ENCODE measurements at regions not wholly inside any gene's neighbourhood (a gene's known extent, or its start where the extent isn't known, plus 50 kb on each side); places are given as distances from the start of the nearest gene placed in this dataset.

DNA sequence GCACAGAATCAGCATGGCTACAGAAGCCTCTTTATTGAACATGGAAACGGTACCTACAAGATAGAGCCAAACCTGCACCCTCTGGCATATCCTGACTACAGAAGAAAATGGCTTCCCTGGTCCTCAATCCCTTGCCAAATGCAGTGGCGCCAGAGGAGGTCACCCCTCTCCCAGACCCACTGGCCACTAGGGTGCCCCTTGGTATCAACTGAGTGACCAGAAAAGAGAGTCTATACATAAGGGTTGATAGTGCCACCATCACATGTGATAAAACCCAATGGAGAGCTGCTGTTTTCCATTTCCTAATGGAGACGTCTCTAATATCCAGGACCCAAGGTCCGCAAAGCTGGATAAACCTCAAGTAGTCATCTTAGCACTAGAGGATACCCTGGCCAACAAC is 52.7 kb upstream of the ALK start:
- no peak for DNase-seq

DNA sequence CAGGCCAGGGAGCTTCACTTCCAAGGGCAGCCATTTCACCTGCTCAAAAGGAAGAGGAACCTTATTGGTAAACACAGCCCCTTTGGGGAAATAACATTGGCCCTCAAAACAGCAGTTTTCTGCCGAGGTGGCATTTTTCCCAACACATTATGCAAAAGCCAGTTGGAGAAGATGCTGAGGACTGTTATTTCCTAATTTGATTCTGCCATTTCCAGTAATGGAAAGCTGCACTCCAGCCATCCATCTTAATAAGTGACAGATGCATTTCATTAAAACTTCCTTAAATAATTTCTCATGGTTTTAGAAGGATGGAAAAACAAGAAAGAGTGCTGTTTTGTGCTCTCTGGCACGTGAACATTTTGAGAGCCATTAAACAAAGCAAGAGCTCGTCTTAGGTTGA is 55.9 kb upstream of the ALK start:
- no peak for DNase-seq

DNA sequence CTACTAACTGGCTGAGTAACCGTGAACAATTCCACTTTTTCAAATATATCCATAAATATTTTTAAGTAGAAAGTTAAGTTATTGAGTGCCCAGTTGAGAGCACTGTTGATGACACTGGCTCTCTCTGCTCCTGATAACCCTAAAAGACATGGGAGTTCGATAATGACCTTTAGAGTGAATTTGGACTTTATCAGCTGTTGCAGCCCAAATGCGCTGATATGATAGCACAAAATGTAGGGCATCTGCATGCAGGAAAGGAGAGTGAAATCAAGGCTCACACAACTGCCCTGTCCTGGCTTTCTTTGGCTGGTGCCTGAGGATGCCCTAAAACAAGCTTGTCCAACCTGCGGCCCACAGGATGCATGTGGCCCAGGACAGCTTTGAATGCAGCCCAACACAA is 60.0 kb upstream of the ALK start:
- DNase-seq, result no peak

DNA sequence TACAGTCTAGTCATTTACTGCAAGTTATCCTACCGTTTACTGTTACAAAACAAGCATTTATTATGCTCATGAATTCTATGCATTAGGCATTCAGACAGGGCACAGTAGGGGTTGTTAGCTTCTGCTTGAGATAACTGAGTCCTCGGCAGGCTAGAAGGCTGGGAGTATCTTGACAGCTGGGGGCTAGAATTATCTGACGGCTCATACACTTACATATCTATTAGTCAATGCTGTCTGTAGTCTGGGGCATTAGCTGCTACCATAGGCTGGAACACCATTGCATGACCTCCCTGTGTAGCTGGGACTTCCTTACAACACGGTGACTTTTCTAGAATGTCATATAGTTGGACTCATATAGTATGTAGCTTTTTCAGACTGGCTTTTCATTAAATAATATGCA is 61.9 kb upstream of the ALK start:
- no peak for DNase-seq

DNA sequence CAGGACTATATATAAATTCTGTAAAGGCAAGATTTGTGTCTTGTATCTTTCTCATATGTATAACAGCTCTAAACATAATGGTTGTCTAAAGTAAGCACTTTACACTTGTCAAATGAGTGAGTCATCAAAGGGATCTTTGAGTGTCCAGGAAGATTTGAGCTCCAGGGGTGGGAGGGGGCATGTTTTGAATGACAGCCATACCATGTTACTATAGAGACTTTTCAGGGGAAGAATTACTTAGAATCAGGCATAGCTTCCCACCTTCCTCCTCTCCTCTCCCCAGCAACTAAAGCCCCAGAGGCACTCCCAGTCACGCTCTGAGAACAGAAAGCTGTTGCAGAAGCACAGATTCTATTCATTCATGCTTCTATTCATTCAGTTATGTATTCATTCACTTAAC is 65.8 kb upstream of the ALK start:
- no peak for DNase-seq

DNA sequence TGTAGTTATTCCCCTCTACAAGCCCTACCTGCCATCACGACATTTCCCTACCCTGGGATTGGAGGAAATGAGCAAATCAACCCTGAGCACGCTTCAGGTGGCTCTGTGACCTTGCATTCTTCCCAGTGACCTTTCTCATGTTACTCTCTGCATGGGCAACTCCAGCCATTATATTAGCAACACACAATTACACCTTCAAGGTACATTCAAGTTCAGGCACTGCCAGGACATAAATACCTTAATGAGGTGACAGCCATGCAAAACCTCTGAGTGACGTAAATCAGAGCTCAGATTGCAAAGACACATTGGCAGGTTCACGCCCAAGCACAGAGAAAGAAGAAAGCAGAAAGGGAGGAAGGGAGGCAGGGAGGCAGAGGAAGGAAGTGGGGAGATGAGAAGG is 68.7 kb upstream of the ALK start:
- no peak for DNase-seq

DNA sequence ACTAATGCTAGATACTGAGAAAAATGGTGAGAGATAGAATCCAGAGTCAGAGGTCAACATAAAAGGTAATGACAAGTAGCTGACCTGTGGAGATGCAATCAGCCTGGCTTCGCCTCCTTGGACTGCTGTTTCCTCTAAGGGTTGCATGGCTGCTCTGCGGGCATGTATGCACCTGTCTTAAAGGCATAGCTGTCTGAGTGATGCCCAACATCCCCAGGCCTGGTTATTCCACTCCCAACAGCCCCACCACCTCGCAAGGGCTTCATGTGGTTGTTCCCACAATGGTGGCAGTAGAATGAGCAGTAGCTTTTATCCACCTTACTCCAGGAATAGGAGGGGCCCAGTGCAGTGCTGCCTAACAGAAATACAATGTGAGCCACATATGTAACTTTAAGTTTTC is 69.7 kb upstream of the ALK start:
- DNase-seq, result no peak

DNA sequence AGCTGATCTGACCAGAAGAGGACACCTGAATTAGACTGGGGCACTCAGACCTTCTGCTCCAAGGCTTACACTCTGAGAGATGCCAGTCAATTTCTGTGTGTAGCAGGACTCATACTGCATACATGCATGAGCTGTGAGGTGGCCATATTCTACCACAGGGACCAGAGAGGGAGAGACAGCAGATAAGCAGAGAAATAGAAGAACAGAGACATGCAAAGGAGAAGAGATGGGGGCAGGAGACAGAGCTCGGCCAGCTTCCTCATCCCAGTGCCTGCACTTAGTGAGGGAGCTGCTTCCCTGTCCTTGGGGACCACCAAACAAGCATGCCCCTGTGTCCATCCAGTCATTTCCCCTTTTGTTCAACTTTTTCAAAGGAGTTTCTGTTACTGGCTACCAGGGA is 73.9 kb upstream of the ALK start:
- no peak for DNase-seq

DNA sequence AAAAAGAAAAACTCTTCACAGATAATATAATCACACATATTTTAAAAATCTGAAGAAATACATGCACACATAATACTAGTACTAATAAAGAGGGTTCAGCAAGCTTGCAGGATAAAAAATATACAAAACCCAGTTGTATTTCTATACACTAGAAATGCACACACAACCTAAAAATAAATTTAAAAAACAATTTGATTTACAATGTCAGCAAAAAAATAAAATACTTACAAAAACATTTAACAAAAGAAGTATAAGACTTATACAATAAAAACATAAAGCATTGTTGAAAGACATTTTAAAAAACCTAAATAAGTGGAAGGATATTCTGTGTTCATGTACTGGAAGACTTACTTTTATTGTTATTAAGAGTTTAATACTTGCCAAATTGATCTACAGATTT is 81.7 kb upstream of the ALK start:
- no peak for DNase-seq

DNA sequence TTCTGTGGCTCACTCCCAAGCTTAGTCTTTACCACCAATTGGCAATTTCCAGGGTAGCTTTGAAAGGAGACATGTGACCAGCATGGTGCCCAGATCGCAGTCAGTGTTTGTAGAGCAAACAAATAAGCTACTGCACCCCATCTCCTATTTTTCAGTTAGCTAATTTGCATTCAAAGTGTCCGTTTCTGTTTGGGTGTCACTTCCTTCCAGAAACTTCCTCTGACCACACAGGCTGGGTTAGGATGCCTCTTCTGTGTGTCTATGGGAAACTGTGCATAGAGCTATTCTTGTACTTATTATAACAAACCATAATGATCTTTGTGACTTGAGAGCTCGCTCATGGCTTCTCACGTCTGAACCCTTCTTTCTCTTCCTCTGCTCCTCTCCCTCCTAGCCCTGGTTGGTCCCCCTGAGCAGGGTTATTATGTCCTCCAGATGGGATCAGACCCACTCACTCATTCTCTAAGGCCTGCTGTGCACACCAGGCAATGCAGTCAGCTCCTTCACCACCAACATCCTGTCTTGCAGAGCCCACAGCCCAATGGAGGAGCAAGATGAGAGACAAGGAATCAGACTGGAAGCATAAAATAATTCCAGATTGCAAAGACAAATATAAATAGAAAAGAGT is 101.2 kb upstream of the ALK start:
- DNase-seq, result no peak

DNA sequence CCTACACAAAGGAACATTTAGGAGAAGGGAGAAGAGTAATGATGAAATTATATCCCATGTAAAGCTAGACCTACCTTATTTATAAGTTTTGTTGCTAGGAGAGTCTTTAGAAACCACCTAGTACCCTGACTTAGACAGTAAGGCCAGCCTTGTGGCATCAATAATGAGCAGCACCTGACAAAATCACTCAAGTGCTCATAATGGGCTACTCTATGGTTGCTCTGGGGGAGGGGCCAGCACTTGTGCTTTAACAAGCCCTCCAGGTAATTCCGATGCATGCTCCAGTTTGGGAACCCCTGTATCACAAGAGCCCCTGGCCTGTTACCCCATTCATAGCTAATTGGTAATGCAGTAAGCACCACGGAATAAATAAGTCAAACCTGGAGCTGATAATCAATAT is 102.9 kb upstream of the ALK start:
- no peak for DNase-seq

DNA sequence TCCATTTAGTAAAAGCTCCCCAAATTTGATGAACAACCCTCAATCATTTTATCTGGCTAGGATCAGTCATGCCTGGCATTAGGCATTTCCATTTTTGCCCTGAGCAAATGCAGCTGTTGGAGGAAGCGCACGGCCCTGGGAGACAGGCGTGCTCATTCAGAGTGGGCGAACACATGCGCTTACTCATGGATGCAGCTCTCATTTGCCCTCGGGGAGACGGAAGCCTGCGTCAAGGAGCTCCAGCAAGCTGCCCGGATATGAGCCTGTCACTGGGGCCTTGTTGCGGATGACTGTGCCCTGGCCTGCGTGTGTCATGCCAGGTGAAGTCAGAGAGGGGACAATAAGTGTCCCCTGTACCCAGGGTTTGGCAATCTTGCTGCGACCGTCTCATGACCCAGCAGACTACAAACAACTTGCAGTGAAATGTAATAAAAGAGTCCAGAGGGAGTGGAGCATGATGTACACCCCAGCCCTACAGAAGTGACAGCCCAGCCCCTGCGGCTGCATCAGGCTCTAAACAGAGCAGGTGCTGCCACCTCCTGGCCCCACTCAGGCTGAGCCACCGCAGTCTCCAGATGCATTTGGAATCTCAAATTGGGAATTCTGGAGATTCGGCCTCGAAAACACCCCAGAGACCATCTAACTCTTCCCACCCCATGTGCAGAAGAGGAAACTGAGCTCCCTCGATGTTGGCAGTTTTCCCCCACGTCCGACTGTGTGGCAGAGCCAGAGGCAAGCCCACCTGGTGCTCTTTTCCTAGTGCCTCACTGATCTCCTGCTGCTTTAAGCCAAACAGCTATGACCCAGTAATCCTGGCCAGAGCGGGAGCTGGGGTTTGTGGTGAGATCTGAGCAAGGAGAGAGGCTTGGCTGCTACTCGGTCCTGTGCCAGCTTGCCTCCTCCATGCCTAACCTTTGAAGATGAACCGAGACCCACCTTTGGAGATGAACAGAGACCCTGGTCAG is 105.0 kb upstream of the ALK start:
- DNase-seq, result peak; percentile 25

DNA sequence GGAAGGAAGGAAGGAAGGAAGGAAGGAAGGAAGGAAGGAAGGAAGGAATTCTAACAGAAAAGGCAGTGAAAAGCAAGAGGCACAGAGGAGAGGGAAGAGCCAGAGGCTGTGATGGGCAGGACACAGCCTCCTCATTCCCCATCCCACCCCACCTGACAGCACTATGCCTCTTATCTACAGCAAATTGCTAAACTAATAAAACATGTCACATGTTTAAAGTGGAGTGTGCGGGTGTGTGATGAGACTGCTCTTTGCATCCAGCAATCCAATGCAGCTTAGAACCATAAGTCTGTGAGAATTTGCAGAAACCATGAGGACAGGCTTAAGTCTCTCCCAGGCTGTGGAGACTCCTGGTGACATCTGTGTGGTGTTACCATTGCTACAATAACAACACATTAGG is 108.4 kb upstream of the ALK start:
- DNase-seq, result no peak

DNA sequence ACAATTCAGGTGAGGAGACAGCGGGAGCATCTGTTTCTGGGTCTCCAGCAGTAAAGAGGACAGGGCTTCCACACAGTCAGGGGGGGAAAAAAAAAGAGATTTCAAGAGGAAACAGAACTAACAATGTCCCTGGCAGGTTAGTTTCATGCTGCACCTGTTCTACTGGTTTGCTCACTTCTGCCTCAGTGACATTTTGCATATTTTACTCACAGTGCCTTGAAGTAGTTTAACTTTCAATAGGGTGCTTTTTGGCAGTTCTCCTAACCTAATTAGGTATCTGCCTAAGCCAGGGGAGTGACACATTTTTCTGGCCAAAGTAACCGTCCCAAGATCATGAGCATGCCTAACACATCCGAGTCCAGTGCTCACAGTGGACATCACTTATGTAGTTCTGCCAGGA is 109.0 kb upstream of the ALK start:
- DNase-seq, result no peak

DNA sequence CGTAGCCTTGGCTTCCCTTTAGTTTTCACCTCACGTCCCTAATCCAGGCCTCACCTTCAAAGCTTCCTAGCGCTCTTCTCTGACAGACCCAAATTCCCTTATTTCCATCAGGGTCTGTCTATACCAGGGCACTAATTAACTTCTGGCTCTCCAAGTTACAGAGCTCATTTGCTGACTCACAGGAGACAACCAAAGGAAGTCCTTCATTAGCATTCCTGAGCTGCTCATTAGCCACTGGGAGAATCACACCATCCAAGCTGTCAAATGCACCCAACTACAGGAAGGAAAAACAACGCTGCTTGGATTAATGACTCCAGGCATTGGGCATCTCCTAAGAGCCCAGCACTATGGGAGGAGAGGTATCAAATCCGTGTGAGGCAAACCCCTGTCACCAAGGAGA is 109.8 kb upstream of the ALK start:
- DNase-seq, result no peak

DNA sequence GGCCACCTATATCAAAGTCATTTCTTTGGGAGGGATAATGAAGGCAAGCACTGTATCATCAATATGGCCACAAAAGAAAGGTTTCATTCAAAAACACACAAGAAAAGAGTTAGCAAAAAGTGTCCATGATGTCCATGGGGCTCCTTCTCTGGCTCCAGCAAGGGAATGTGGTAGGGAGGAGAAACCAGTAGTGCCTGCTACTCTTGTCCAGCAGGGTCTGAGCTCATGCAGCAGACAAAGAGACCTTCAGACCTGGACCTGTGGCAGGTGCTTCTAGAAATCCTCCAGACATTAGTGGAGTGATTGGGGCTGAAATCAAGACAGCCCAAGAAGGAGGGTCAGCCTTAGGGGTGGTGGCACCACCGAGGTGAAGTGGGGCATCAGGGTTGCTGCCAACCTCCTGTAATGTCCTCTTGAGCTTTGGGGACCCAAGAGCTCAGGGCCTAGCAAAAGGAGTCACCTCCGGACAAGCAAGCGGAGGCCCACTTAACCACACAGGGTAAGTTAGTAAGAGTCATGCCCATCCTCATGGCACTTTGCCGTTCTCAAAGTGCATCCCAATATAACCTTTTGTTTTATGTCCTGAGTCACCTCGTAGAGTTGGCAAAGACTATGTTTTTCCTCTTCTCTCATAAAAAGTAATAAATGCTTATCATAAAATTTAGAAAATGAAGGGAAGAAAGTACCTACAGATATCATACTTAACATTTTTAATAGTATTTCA is 112.6 kb upstream of the YPEL5 start:
- no peak for DNase-seq

DNA sequence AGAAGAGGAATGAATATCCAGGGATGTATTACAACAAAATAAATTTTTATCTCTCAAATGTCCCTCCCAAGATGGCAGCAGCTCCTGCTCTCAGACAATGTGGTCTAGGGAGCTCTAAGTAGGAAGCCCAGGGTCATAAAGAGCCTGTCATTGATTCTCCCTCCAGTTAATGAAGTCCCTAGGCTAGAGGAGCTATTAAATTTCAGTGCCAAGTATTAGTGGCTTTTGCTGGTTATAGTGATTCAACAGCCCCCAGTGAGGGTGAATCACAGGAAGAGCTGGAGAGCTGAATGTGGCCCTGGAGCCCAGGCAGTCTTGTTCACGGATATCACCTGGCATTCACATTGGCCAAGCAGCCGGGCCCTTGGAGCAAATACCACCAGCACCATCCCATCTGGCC is 109.8 kb upstream of the YPEL5 start:
- DNase-seq, result no peak

DNA sequence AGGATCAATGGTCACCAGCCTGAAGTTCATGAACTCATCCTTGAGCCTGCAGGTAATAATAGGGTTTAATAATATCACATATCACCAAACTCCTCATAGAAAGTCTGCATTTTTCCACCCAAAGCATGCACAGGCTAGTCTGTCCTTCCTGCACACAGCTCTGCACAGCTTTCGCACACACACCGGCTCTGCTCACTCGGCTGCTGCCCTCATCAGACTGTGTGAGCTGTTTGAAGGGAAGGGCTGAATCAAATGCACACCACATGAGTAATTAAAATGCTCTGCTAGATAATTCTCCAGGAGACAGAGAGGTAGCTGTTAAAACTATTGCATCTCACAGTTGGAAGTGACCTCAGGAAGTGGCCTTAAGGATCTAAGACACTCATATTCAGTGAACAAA is 108.4 kb upstream of the YPEL5 start:
- no peak for DNase-seq

DNA sequence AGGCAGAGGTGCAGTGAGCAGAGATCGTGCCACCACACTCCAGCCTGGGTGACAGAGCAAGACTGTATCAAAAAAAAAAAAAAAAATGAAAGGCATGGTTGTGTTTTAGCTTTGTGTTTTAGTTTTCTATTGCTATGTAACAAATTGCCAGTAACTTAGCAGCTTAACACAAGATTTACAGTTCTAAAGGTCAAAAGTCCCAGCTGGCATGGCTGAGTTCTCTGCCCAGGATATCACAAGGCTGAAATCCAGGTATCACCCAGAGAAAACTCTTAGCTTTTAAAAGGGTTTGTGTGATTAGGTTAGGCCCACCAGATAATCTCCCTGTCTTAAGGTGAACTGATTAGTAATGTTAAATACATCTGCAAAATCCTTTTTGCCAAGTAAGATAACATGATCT is 107.7 kb upstream of the YPEL5 start:
- DNase-seq, result no peak

DNA sequence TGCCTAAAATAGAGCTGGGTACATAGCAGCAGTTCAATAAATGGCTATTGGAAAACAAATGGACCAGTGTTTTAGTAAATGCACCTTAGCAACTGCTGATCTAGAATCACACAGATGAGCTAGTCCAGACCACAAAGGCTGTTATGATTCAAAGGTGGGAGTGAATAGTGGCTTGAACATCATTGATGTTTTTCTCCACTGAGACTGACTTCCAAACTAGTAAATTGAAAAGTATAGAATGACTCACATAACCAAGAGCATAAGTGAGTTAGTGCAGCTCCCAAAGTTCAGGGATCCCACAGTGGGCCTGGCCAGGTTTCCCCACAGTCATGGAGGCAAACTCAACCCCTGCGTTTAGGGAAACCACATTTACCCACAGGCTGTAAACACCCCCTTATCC is 106.7 kb upstream of the YPEL5 start:
- DNase-seq, result no peak

DNA sequence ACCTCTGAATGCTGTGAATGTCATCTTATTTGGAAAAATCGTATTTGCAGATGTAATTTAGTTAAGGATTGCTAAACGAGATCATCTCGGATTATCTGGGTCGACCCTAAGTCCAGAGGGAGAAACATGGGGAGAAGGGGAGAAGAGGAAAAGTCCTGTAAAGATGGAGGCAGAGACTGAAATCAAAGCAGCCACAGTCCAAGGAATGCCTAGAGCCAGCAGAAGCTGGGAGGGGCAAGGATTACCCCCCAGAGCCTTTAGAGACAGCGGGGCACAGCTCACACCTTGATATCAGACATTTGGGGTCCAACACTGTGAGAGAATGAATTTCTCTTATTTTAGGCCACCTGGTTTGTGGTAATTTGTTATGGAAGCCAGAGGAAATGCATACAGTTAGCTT is 104.9 kb upstream of the YPEL5 start:
- no peak for DNase-seq

DNA sequence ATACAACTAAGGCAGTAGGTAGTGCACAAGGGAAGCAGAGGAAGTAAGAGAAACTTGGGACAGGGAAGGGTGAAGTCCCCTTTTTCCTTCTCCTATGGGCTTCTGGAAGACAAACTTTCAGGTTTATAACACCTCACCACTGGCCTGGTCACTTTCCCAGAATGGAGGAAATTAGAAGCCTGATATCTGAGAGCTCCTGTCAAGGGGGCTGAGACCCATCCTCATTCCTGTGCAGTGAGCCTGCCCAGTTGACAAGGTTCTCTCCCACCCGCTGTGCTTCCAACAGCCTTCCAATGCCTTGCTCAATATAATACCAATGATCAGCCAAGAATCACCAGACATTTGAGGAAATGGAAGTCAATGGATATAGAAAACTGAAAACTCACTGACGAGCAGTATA is 100.4 kb upstream of the YPEL5 start:
- no peak for DNase-seq

DNA sequence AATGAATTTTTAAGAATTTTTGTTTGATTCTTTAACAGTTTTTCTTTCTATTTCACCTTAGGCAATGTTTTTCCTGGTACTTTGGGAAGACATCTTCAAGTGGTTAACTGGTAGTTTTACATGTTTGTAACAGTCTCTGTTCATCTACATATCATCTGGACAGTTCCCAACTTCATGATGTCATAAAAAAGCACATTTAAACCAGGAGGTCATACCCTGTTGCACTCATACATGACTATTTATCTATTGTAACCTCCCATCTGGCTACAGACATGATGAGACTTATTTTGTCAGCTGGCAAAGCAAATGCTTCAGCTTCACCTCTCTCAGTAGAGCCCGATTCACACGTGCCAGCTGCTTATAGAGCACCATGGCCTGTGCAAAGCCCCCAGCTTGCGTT is 99.8 kb upstream of the YPEL5 start:
- peak; percentile 89 for DNase-seq

DNA sequence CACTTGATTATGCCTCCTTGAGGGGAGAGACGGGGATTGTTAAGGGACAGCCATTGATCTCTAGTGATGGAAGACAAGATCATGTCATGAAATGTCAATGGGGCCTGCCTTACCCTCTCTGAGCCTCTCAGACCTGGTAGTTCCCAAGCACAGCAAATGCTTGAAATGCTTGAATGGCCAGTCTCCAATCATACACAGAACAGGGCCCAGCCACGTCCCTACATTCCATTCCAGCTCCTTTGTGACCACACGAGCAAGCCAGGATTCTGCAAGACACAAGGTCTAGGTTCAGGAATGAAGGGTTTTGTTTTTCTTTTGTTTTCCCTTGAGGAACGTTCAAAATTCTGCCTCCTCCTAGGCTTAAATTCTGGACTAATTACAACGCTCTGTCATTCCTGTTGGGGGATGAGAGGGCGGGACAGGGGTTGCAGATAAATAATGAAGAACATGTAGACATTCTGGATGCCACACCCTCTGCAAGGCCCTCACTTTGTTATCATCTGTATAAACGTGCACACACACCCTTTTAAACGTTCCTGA is 98.1 kb upstream of the YPEL5 start:
- DNase-seq, result no peak
